Stomach (tissue), 4 donors: ENCODE measurements at regions not wholly inside any gene's neighbourhood (a gene's known extent, or its start where the extent isn't known, plus 50 kb on each side); places are given as distances from the start of the nearest gene placed in this dataset.

Experiments
- EP300 ChIP-seq: sonication (generic); formaldehyde crosslinking; IDR thresholded peaks from one replicate; pipeline ENCODE4 v1.6.1; 2017; ENCODE audit warnings: antibody characterized with exemption
- POLR2A ChIP-seq, 4 donors: fragments of 450-650 bp; IDR thresholded peaks; one replicate each; pipeline ENCODE4 v1.6.1; 2016; ENCODE audit warnings: antibody characterized with exemption in 4 of 4, control low read depth in 2 of 4, mild to moderate bottlenecking in 1 of 4, moderate library complexity in 1 of 4
- POLR2AphosphoS5 ChIP-seq, 3 donors: sonication (generic); formaldehyde crosslinking; IDR thresholded peaks; one replicate each; pipeline ENCODE4 v1.6.1; 2016; ENCODE audit warnings: antibody characterized with exemption in 3 of 3
- TF ChIP-seq, protein P1 (sequence below), 7 experiments: fragments of 450-650 bp in 4 of 7; fragments of 200-600 bp in 3 of 7; sonication (generic) in 3 of 7; IDR thresholded peaks; one replicate each; pipeline ENCODE4 v1.5.1; 2016 to 2019; ENCODE audit warnings: antibody characterized with exemption in 7 of 7, control low read depth in 2 of 7, mild to moderate bottlenecking in 1 of 7

DNA sequence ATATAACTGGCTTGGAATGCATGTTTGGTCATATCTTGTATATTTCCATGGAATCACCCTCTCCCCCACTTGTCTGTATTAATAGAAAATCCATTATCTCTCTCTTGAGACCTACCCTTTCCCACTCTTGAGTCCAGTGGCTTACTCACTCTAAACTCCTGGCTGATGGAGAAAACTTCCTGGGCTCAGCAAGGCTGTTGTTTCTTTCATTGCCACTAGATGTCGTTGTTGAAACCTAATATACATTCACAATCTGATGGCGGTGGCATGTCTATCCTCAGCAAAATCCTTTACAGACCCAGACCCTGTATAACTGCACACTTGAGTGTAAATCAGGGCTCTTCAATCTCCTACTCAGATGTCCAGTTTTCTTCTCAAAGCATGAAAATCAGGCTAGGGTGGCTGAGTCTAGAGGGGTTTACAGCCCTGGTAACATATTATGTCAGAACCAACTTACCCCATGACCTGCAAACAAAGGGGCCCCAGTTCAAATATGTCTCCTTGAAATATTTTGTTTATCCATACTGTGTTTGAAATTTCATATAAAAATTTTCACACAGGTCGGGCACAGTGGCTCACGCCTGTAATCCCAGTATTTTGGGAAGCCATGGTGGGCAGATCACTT is 70.0 kb upstream of the FAM241A start:
- TF ChIP-seq, protein P1, sequence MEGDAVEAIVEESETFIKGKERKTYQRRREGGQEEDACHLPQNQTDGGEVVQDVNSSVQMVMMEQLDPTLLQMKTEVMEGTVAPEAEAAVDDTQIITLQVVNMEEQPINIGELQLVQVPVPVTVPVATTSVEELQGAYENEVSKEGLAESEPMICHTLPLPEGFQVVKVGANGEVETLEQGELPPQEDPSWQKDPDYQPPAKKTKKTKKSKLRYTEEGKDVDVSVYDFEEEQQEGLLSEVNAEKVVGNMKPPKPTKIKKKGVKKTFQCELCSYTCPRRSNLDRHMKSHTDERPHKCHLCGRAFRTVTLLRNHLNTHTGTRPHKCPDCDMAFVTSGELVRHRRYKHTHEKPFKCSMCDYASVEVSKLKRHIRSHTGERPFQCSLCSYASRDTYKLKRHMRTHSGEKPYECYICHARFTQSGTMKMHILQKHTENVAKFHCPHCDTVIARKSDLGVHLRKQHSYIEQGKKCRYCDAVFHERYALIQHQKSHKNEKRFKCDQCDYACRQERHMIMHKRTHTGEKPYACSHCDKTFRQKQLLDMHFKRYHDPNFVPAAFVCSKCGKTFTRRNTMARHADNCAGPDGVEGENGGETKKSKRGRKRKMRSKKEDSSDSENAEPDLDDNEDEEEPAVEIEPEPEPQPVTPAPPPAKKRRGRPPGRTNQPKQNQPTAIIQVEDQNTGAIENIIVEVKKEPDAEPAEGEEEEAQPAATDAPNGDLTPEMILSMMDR (IDR thresholded peaks at IDR 0.05): peak in 5 of 7 experiments; percentile 24 to 67 (median 44)
- TF ChIP-seq EP300: no peak
- TF ChIP-seq POLR2AphosphoS5 (IDR thresholded peaks at IDR 0.05): no peak
- no peak for TF ChIP-seq POLR2A (IDR thresholded peaks at IDR 0.05)
